Endothelial cell of umbilical vein (primary cell): ENCODE measurements at regions not wholly inside any gene's neighbourhood (a gene's known extent, or its start where the extent isn't known, plus 50 kb on each side); places are given as distances from the start of the nearest gene placed in this dataset.

Experiments used
- BruUV-seq: library from RNA; stranded (reverse); fragments of 400-500 nt; replicated peaks from 2 replicates; lab custom pipeline; 2021; lab: Mats Ljungman, UMichigan
- CTCF ChIA-PET: fragments of 300-600, 350-600 bp; sonication (Branson Sonifier 250); formaldehyde crosslinking; loops from one replicate; lab custom pipeline; 2021; ENCODE audit warnings: antibody characterized with exemption, inconsistent platforms; lab: Charles Lee
- POLR2A ChIA-PET: fragments of 300-600, 350-600 bp; sonication (Branson Sonifier 250); formaldehyde crosslinking; loops from one replicate; lab custom pipeline; 2021; ENCODE audit warnings: antibody characterized with exemption, inconsistent platforms; lab: Charles Lee
- DNase-seq: peaks from one replicate; pipeline ENCODE4 v3.0.0-alpha.2; 2011; ENCODE audit warnings: low read depth, low spot score
- FAIRE-seq: peaks from 2 replicates; lab custom pipeline; 2011; peaks lifted over from hg19 to GRCh38; lab: Jason Lieb, UNC
- H2AFZ ChIP-seq: 2 replicates; pipeline ENCODE4 v1.6.0; 2012; ENCODE audit warnings: low read depth, low read length, control low read depth, inconsistent platforms
- H3K27ac ChIP-seq: 2 replicates; pipeline ENCODE4 v1.5.1; 2011; ENCODE audit warnings: low read depth, mild to moderate bottlenecking, control low read depth, low read length, moderate library complexity; ENCODE audit not compliant: insufficient read depth
- H3K27me3 ChIP-seq, 2 experiments: 2 replicates each; pipeline versions ENCODE4 v1.6.0 to v1.6.1; 2011; ENCODE audit warnings: low read length in 2 of 2, mixed read lengths in 1 of 2; ENCODE audit not compliant: control insufficient read depth in 2 of 2, insufficient read depth in 2 of 2
- H3K36me3 ChIP-seq, 2 experiments: 2 replicates in 1 of 2; 3 replicates in 1 of 2; pipeline ENCODE4 v1.5.1; 2011; ENCODE audit warnings: low read length in 2 of 2, mild to moderate bottlenecking in 1 of 2, moderate library complexity in 1 of 2; ENCODE audit not compliant: control insufficient read depth in 2 of 2, insufficient read depth in 2 of 2; ENCODE audit errors: extremely low read depth in 1 of 2
- H3K4me1 ChIP-seq: 3 replicates; pipeline ENCODE4 v1.5.1; 2011; ENCODE audit warnings: mild to moderate bottlenecking, low read length; ENCODE audit not compliant: control insufficient read depth, insufficient read depth; ENCODE audit errors: extremely low read depth
- H3K4me2 ChIP-seq: 2 replicates; pipeline ENCODE4 v1.6.1; 2011; ENCODE audit warnings: low read length, control low read depth, mixed read lengths; ENCODE audit not compliant: insufficient read depth
- H3K4me3 ChIP-seq, 3 experiments: fragments of 200-600 bp in 1 of 3; sonication (generic), shearing (Covaris generic) in 1 of 3; replicated peaks in 1 of 3; 2 replicates each; pipeline ENCODE4 v1.5.1; 2011 to 2016; ENCODE audit warnings: control low read depth in 3 of 3, low read length in 3 of 3, mild to moderate bottlenecking in 2 of 3, inconsistent platforms in 1 of 3, low read depth in 1 of 3, moderate library complexity in 1 of 3; ENCODE audit not compliant: insufficient read depth in 1 of 3
- H3K79me2 ChIP-seq: 2 replicates; pipeline ENCODE4 v1.6.0; 2012; ENCODE audit warnings: low read length, inconsistent platforms; ENCODE audit not compliant: control insufficient read depth, insufficient read depth
- H3K9ac ChIP-seq: replicated peaks from 2 replicates; pipeline ENCODE3; 2011; ENCODE audit warnings: low read length, control low read depth; ENCODE audit not compliant: insufficient read depth; ENCODE audit errors: extremely low read depth
- H3K9me1 ChIP-seq: replicated peaks from 3 replicates; pipeline ENCODE4 v1.6.0; 2011; ENCODE audit warnings: mild to moderate bottlenecking, low read length; ENCODE audit not compliant: control insufficient read depth, insufficient read depth; ENCODE audit errors: extremely low read depth
- H3K9me3 ChIP-seq: replicated peaks from 2 replicates; pipeline ENCODE4 v1.5.1; 2012; ENCODE audit warnings: low read length, inconsistent platforms; ENCODE audit not compliant: control insufficient read depth, insufficient read depth
- H4K20me1 ChIP-seq: replicated peaks from 2 replicates; pipeline ENCODE3; 2011; ENCODE audit warnings: mild to moderate bottlenecking, low read length; ENCODE audit not compliant: control insufficient read depth, insufficient read depth; ENCODE audit errors: extremely low read depth
- CTCF ChIP-seq, 2 donors: IDR thresholded peaks; 1 replicate in 1 of 2; 2 replicates in 1 of 2; pipeline ENCODE4 v1.5.1; 2011; ENCODE audit warnings: low read length in 2 of 2, mild to moderate bottlenecking in 2 of 2, moderate library complexity in 2 of 2, control low read depth in 1 of 2, inconsistent platforms in 1 of 2, low read depth in 1 of 2; ENCODE audit not compliant: insufficient read depth in 1 of 2; ENCODE audit errors: extremely low read depth in 1 of 2
- EZH2 ChIP-seq: IDR thresholded peaks from 2 replicates; pipeline ENCODE4 v1.6.1; 2012; ENCODE audit warnings: borderline replicate concordance, low read depth, mild to moderate bottlenecking, moderate library complexity, low read length, inconsistent platforms; ENCODE audit not compliant: severe bottlenecking
- FOS ChIP-seq: IDR thresholded peaks from 2 replicates; pipeline ENCODE4 v1.6.1; 2011; ENCODE audit warnings: mild to moderate bottlenecking, low read length, moderate library complexity, borderline replicate concordance; ENCODE audit not compliant: insufficient read depth
- GATA2 ChIP-seq: IDR thresholded peaks from 2 replicates; pipeline ENCODE4 v1.7.0; 2011; ENCODE audit warnings: low read depth, mild to moderate bottlenecking, moderate library complexity, mixed read lengths, low read length; ENCODE audit not compliant: insufficient read length, insufficient read depth
- JUN ChIP-seq: IDR thresholded peaks from 2 replicates; pipeline ENCODE4 v1.6.1; 2011; ENCODE audit warnings: borderline replicate concordance, low read depth; ENCODE audit not compliant: insufficient read length, insufficient read depth
- MAX ChIP-seq: IDR thresholded peaks from 2 replicates; pipeline ENCODE4 v1.6.1; 2011; ENCODE audit not compliant: insufficient read depth, insufficient read length
- MYC ChIP-seq: IDR thresholded peaks from one replicate; pipeline ENCODE4 v1.6.1; 2011; ENCODE audit warnings: mild to moderate bottlenecking, low read depth, low read length
- POLR2A ChIP-seq: IDR thresholded peaks from 2 replicates; pipeline ENCODE4 v1.6.1; 2012; ENCODE audit warnings: low read depth, mild to moderate bottlenecking, control low read depth, low read length
- POLR2AphosphoS5 ChIP-seq: IDR thresholded peaks from 2 replicates; pipeline ENCODE4 v1.6.1; 2012; ENCODE audit warnings: low read depth, mild to moderate bottlenecking, control low read depth, low read length, moderate library complexity; ENCODE audit not compliant: insufficient read depth
- dilution Hi-C: fragments of 300-500 bp; cut with MboI; formaldehyde crosslinking; loops from one replicate; pipeline ENCODE4 v1.15.0; 2019; ENCODE audit warnings: low sequenced_read_pairs; ENCODE audit not compliant: extremely low pct_ligation_motif_present
- intact Hi-C: fragments of 100-400 bp; cut with micrococcal nuclease; formaldehyde crosslinking; loops from one replicate; pipeline ENCODE4 v1.10.0; 2022

- no peak for FAIRE-seq
- Histone ChIP-seq H3K27me3 (peaks cover 0 to 6% of the 10 kb centered on the region in 2 experiments), H3K4me3 (no peak overlapping the region), H4K20me1 (no peaks in the 10 kb centered on the region), H3K36me3 (no peaks in the 10 kb centered on the region), H3K4me1 (no peaks in the 10 kb centered on the region), H3K9me1 (no peaks in the 10 kb centered on the region), H3K79me2 (no peaks in the 10 kb centered on the region), H2AFZ (no peak overlapping the region), H3K9ac (no peak overlapping the region), H3K9me3 (no peaks in the 10 kb centered on the region), H3K27ac (no peak overlapping the region), H3K4me2 (no peak overlapping the region)
- dilution Hi-C loops (no loop called here), intact Hi-C loops (no loop called here)
- no TSS peak for BruUV-seq
- no peak for TF ChIP-seq GATA2
- no peak for TF ChIP-seq MYC
- TF ChIP-seq FOS: no peak
- no peak for TF ChIP-seq CTCF (IDR thresholded peaks at IDR 0.05; ENCODE audit: extremely low read depth in 1 of 2, insufficient read depth in 1 of 2, low read depth in 1 of 2, low read length in 2 of 2)
- TF ChIP-seq JUN: no peak
- TF ChIP-seq EZH2: no peak
- no peak for TF ChIP-seq POLR2AphosphoS5
- no peak for TF ChIP-seq MAX
- no peak for TF ChIP-seq POLR2A
- POLR2A ChIA-PET: no interaction called here
- no peak for DNase-seq
- CTCF ChIA-PET: interaction anchor here (1.5 kb wide), 1 partner anchor 754 kb away, joined by 4 read pairs; no protein-coding TSS in a partner anchor
These were observed 171.0 kb upstream of the SLC24A5 start for GRCh38 chr15:47949815-47950214.
